Amniotic epithelial cell (primary cell): ENCODE measurements at regions not wholly inside any gene's neighbourhood (a gene's known extent, or its start where the extent isn't known, plus 50 kb on each side); places are given as distances from the start of the nearest gene placed in this dataset.

ENCODE experiments used
- DNase-seq: peaks from one replicate; pipeline ENCODE4 v3.0.0-alpha.2; 2010; ENCODE audit warnings: low read depth

DNA sequence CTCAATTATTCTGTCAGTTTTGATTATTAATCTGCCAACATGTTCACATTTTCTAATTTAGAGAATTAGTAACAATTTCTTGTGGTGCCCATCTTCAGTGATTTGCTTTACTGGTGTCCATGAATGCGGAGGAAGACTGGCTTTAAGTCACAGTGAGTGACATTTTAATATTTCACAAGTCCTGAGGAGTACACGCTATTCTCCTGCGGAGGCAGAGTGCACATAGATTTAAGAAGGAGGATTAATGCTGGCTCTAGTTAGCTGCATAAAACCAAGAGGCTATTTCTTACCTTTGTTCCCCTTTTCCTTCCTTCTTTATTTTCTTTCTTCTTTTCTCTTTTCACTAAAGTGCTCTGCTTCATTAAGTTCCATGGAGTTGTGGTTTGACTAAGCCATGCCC is 495.2 kb upstream of the IGFBP7 start:
- no peak for DNase-seq

DNA sequence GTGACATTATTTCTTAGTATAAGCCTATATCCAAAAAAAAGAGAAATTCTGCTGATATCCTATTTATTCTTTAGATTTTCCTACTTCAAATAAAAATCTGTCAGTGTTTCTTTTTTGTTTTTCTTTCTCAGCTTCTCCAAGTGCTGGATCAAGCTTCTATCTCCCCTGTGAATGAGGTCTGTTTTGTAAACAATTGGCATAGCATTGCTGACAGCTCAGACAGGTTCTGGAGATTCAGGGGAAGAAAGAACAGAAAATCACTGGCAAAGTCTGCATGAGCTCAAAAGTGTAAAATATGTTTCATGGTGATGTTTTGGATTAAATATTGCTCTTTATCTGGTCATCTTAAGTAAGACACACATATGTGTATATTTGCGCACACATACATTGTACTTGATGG is 492.0 kb upstream of the IGFBP7 start:
- DNase-seq = no peak

DNA sequence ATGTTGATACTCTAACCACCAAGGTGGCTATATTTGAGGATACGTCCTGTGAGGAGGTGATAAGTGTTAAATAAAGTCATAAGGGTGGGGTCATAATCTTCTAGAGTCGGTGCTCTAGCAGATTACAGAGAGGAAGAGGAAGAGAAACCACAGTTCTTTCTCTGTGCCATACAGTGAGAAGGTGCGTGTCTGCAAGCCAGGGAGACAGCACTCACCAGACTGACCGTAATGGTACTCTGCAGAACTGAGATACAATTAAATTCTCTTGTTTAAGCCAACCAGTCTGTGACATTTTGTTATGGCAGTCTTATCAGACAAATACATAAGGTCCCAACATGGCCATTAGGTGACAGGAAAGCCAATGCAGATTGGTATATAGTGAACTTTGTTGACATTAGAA is 480.9 kb upstream of the IGFBP7 start:
- no peak for DNase-seq

DNA sequence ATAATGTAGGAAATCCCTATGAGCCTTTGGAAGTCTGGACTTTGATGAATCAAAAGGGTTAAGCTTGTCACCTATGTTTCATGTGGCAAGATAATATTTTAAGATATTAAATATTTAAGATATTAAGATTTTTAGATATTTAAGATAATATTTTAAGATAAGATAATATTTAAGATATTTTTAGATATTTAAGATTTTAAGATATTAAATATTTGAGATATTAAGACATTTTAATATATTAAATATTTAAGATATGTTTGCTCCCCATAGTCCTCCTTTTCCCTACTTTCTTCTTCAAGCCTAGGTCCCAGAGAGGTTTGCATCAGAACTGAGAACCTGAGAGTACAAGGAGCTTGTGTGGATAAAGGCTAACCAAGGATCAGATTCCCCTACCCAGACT is 478.4 kb upstream of the IGFBP7 start:
- DNase-seq = no peak

DNA sequence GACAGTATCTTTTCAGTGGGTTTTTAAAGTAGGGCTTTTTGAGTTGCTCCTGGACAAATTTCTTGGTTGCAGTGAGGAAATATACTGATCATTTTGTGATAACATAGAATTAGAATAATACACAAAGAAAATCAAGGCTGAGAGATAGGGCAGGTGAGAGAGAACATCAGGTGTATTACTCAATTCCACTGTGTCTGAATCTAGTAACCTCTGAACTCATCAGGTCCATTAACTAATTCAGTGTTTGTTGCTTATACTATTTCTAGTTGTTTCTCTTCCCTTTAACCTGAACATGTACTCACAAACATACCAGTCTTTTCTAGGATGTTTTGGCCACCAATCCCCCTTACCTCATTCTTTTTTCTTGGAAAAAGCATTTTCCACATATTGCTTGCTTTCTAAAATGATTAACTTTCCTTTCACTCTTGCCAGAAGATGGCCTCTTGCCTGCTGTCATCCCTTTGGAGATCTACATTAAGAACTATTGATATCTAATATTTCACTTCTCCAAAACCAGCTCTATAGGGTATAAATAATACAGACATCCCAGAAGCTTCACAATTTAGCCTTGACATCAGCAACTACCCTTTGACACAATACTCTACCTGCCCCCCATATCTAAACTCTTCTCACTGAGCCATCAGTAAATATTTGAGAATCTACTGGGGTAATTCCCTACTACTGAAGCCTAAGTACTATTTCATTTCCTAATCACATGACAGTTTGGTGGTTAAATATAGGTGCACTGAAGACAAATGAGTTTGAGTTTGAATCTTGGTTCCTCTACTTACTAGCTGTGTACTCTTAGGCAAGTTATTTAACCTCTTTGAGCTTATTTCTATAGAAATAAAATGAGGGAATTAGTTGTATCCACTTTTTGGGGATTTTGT is 470.8 kb upstream of the IGFBP7 start:
- DNase-seq = no peak

DNA sequence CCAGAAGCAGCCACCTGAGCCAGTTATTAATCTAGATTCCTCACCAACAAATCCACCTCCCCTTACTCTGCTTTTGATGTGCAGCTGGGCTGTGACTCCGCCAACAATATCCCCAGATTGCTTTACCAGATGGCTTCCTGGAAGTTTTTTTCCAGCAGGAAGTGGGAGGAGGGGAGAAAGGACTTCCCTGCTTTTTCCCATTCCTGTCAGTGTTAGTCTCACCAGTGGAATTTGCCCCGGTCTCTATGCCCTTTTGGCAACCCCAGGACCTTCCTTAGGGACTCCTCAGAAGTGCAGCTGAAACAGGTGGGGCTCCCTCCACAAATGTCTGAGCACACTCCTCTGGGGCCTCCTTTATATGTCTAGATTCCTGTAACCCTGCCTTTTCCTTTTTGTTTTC is 465.2 kb upstream of the IGFBP7 start:
- no peak for DNase-seq

DNA sequence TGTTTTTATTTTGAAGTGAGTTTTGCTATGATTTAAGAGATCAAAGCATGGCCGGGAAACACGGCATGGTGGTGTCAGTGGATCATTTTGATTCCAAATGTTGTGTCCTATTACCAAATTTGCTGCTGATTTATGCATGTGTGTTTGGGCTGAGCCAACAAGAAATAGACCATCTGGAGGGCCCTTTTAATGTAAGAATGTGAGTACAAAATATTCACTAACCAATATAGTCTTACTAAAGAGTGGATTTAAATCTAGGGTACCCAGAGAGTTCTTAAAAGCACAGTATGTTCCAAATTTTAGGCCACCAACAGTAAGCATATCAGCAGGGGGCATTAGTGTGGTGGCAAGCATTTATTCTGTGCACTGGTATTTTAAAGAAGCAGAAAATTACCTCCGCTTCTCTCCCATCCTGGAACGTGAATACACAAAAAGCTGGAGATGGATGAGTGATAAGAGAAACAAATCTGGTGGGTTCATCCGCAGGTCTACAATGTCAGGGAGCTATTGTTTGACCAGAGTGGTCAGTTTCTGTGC is 444.4 kb upstream of the IGFBP7 start:
- DNase-seq = no peak

DNA sequence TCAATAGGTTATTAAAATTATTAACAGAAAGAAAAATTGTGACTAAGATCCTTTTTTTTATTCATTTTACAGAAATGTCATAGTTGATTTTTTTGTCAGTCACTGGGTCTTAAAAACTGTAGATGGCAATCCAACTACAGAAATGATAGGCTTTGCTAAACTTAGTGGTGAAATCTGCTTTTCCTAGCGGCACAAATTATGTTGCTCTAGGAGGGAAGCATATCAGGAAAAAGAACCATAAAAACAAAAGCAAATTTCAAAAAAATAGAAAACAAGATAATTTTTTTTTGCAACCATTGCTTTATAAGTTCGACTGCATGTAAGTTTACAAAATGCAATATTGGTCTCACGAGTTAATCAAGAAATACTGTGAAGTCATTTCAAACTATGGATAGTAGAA is 443.5 kb upstream of the IGFBP7 start:
- no peak for DNase-seq

DNA sequence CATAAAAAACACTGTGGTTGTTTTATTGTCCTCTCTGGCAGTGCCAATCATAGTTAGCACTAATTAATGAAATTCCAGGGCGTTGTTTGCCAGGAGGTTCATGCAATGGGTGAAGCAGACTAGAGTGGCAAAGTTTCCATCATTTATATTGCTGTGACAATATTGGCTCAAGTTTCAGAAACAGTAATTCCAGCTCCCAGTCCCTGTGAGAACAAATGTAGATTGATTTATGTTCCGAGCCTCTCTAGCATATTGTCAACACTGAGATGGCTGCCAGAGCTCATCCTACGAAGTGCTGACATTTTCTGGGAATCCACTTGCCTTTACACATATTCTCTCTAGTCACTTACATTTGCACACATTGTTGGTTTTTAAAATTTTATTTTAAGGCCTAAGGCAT is 440.0 kb upstream of the IGFBP7 start:
- no peak for DNase-seq

DNA sequence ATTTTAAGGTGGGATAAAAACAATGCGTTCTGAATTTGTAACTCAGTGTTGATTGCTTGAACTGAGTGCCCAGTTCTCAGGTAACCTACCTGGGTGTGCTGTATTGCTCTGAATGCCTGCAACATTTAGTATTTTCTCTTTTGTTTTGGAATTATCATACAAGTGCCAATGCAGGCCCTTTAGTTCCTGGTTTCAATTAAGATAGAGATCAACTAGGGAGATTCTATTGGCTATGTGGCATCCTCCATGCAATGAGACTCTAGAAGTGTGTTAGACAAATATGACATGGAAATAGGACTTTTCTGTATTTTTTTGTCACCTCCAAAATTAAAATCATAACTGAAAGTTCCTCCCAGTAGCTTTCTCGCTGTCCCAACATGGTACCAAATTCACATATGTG is 438.7 kb upstream of the IGFBP7 start:
- no peak for DNase-seq

DNA sequence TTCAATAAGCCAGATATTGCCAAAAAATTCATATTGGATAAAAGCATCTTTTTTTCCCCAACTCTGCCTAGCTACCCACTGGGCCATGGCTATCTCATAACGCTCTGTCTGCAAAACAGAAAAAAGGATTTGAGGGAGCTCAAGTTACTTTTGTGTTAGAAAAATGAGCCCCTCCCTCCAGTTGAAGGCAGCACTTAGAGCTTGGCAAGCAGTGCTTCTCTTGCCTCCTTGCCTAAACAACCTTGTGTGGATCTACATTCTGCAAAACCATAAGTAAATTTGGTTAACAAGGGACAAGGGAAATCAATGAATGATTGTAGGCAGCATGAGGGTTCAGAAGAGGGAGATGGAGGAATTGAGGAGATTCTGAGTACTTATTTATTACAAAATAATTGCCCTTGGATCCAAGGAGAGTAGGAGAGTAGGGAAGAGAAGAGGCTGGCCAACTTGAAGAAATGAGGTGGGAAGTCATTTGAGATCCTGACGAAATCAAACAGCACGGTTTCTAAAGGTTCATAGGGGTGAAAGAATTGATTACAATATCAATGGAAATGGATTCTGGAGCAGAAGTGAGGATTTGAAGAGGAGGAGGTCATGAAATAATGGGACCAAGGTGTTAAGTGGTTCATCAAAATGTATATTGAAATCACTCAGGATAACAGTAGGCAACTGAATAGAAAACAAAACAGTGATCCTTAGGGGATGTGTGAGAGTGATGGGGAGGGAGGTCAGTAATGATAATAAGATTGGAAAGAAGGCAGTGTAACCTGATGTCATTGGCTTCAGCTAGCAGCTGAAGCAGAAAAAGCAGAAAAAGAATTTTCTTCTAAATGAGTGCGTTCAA is 434.8 kb upstream of the IGFBP7 start:
- DNase-seq = no peak

DNA sequence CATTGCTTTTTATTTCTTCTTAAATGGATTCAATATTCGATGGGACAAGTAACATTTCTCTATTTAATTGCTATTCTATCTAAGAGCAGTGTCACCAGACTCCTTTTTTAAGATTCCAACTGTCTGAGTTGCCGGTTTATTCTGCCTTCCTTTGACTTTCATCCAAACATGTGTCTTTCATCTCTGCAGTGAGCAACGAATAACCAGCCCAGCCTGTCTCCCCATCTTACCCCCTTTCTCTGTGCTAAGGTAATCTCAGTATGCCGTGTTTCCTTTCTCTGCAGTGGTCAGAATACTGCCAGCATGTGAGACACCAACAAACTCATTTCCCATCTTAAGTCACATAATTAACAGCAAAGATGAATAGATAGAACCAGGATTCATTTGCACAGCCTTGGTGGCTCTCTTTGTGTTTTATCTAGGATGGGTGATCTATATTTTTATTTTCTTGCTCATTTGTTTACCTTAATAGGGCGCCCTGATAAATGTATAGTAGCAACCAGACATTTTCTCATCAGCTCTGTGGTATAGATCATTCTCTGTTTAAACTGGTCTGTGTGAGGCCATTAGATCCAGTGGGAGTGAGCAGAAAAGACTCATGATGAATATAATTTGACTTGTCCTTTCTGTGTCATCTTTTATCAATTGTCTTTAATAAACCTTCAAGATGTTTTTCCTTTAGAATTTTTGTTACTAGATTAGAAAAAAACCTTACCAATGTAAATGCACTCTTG is 394.8 kb upstream of the IGFBP7 start:
- no peak for DNase-seq

DNA sequence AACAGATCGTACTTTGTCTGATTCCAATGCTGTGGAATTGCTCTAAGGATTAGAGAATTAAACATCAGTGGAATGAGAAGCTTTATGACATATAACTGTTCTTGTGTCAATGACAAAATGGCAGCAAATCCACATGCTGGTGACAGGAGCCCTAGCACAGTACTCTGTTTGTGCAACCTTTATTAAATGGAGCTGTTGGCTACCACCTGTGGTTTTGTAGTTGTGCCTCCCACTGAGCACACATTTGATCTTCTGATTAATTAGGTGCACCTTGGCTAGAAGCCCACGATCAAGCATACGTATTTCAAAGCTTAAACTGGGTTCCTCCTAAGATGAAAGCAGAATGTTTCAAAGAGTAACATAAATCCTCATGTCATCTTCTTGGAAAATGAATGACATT is 394.0 kb upstream of the IGFBP7 start:
- no peak for DNase-seq

DNA sequence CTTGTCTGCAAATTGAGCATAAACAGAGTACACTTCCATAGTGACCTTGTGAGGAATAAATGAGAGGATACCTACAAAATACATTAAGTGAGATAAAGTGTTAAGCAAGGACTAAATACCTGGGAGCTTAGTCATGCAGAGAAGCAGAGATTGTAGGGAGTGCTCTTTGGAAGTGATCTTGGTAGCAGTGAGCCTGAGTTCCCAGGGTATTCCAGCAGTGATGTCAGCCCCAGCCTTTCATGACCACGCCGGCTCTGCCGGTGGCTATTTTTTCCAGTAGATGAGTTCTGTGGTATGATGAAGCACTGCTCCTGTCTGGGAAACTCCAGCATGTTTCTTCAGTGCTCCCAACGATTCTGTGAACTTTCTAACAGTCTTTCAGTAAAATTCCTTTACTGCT is 391.5 kb upstream of the IGFBP7 start:
- DNase-seq = peak; percentile 70

DNA sequence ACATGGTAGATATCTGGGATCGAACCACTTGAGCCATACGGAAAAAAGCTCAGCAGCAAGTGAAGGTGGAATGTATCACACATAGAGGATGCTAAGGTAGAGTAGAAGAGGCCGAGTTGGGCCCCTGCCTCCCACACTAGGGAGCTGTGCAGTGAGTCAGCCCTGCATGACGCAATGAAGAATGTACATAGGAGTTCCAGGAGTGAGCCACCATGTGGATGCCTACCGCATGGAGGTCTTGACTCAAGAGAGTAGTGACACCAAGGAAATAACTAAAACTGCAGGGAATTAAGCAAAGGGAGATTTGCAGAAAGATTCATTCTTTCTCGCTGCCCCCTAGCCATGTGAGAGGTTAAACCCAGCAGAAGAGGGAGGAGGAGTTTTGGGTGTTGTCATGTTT is 389.6 kb upstream of the IGFBP7 start:
- peak; percentile 56 for DNase-seq

DNA sequence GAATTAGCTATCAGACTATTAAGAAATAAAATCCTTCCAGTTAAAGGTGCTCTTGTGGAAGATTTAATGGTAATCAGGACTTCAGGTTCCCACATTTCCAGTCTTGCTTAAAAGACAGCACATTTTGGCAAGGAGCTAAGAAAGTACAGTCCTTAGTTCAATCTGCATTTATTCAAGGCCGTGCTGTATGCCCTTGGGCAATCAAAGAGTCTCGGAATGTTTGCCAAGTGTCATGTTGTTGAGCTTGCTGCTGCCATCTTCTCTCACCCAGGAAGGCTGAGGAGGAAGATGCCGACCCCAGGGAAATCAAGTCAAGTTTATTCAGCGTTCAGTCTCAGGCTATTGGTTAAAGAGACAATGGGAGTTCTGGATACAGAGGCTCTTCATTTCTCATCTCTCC is 388.1 kb upstream of the IGFBP7 start:
- DNase-seq = no peak

DNA sequence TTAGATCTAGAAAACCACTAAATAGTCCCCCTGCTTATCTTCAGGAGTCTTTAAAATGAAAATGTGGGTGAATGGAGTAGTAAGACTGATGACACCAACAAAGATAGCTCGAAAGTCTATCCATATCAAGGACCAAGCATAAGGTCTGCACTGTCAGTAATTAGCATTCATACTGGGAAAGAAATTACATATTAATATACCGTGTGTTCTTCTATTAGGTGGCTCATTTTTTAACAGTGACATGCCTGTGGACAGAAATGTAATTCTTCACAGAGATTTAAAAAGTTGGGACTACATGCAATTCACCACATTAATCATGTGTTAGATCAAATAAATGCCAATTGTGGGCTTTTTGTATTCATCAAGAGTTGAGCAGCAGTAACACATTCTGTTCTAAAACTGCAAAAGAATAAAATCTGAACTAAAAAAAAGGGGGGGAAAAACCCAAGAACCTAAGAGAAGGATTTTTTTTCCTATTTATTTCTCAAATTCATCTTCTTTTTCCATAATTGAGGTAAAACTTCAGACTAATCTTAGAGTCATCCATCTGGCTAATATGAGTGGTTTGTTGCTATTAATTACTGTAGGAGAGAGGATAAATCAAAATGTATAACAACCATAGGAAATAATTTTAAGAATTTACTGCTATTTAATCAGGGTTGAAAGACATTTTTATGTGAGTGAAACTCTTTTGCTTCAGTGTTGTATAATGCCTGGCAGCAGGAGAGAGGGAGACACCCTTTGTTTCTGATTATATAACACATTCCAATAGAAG is 386.7 kb upstream of the IGFBP7 start:
- no peak for DNase-seq

DNA sequence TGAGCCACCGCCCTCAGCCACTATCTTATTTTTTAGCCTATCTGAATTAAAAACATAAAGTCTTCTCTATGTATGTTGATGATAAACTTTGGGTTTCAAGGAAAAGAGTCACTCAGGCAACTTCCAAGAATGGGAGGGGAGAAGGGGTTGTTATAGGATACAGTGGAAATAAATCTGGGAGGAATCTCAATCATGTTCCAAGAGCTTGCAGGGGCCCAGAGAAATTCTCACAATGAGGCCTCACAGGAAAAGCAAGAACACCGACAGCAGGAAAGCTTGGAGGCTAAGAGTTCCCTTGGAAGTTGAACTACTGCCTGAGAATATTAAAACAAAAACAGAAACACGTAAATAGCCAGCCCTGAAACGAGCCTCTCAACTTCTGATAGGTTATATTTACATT is 384.6 kb upstream of the IGFBP7 start:
- no peak for DNase-seq

DNA sequence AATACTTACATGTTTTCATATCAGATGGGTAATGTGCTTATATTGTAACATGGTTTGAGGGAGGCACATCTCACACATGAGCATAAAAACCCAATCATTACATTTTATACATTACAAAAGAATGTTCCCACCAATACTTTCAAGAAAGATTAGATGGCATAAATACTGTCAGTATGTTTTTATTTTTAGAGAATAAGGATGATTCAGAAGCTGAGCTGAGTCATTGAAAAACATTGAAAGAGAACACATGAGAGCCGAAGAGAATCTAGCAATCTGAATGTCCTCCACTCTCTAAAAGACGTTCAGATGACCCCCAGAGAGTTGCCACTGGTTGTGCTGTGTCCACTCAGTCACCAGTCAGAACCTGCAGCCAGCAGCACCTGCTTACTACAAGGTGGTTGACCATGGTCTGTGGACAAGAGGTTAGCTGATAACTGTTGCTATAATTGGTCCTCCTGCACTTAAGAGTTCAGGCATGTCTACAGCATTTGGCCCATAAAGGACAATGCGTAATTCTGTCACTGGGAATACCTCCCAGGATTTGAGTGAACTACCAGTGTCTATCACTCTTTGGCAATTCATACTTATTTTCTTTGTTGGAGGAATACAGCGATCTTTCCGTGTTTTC is 382.2 kb upstream of the IGFBP7 start:
- no peak for DNase-seq

DNA sequence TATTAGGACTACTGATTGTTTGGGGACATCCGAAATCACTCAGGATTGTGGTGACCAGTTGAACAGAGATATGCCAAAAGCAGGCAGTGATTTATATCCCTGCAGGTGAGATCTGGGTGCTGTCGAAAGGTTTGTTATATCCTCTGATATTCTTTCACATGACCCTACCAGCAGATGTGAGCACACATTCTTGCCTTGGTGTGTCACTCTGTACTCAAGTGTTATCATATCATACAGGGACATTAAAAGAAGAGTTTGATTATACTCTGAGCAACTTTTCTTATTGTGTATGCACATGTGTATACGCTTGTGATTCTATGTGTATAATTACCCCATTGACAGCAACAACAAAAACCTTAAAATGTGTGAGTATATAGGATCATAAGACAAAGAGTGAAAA is 381.2 kb upstream of the IGFBP7 start:
- DNase-seq = no peak
